PC-9 (cell line): ENCODE measurements at regions not wholly inside any gene's neighbourhood (a gene's known extent, or its start where the extent isn't known, plus 50 kb on each side); places are given as distances from the start of the nearest gene placed in this dataset.

ENCODE experiments used
- CTCF ChIP-seq: fragments of 200-600 bp; sonication (generic); conservative IDR thresholded peaks from 2 replicates; pipeline ENCODE4 v1.6.1; 2017; ENCODE audit warnings: mixed run types, antibody characterized with exemption, mild to moderate bottlenecking, moderate library complexity
- EZH2 ChIP-seq: fragments of 200-600 bp; sonication (generic); IDR thresholded peaks from 2 replicates; pipeline ENCODE4 v1.8.0; 2017; ENCODE audit warnings: antibody characterized with exemption, low read depth

DNA sequence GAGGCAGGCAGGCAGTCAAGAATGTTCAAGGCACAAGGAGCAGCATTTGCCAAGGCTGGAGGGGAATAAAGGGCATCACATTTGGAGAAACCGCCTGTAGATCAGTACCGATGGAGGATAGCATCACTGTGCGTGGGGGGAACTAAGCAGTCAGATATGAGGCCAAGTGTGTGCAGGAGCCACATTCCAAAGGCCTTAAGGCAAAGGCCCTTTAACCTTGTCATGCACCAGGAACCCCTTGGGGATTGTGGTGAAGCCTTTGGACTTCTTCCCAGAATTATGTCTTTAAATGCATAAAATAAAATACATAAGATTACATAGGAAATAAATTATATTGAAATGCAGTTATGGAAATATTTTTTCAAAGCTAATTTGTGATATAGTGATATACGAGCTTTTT lies 532.1 kb downstream of the BUD13 start:
- TF ChIP-seq CTCF = no peak
- TF ChIP-seq EZH2 = no peak
